H1 (cell line): ENCODE measurements at regions not wholly inside any gene's neighbourhood (a gene's known extent, or its start where the extent isn't known, plus 50 kb on each side); places are given as distances from the start of the nearest gene placed in this dataset.

Source experiments
- SP4 ChIP-seq: IDR thresholded peaks from 2 replicates; pipeline ENCODE4 v1.6.1; 2012; ENCODE audit warnings: low read length, inconsistent platforms
- TF ChIP-seq, protein P1 (sequence below): IDR thresholded peaks from 2 replicates; pipeline ENCODE4 v1.6.1; 2012; ENCODE audit warnings: low read length, inconsistent platforms

DNA sequence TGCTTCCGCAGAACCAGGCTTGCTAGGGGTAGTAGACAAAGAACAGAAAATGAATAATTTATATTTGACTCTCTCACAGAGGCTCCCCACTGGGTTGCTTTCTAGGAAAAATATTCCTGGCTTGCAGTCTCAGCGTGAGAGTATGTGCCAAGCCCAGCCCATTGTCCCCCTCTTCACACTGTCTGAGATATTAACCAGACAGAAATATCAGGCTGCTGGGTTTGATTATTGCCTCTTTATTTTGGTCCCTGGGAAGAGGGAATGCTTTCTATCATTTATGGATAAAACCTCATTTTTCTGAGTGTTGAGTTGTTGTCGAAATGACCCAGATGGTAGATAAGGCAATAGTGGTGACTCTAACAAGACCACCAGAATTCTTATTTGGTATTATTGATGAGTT lies 367.9 kb downstream of the METTL15 start (continued):
- TF ChIP-seq, protein P1, sequence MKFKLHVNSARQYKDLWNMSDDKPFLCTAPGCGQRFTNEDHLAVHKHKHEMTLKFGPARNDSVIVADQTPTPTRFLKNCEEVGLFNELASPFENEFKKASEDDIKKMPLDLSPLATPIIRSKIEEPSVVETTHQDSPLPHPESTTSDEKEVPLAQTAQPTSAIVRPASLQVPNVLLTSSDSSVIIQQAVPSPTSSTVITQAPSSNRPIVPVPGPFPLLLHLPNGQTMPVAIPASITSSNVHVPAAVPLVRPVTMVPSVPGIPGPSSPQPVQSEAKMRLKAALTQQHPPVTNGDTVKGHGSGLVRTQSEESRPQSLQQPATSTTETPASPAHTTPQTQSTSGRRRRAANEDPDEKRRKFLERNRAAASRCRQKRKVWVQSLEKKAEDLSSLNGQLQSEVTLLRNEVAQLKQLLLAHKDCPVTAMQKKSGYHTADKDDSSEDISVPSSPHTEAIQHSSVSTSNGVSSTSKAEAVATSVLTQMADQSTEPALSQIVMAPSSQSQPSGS, result no peak
- TF ChIP-seq SP4, result no peak
